ENCODE measurements at regions not wholly inside any gene's neighbourhood (a gene's known extent, or its start where the extent isn't known, plus 50 kb on each side); places are given as distances from the start of the nearest gene placed in this dataset. TPM values are rescaled to one million over a fixed set of nuclear protein-coding genes. Genes with fewer than 3 reads are reported as not detected.

- TF ChIP-seq, protein P1, sequence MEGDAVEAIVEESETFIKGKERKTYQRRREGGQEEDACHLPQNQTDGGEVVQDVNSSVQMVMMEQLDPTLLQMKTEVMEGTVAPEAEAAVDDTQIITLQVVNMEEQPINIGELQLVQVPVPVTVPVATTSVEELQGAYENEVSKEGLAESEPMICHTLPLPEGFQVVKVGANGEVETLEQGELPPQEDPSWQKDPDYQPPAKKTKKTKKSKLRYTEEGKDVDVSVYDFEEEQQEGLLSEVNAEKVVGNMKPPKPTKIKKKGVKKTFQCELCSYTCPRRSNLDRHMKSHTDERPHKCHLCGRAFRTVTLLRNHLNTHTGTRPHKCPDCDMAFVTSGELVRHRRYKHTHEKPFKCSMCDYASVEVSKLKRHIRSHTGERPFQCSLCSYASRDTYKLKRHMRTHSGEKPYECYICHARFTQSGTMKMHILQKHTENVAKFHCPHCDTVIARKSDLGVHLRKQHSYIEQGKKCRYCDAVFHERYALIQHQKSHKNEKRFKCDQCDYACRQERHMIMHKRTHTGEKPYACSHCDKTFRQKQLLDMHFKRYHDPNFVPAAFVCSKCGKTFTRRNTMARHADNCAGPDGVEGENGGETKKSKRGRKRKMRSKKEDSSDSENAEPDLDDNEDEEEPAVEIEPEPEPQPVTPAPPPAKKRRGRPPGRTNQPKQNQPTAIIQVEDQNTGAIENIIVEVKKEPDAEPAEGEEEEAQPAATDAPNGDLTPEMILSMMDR (IDR thresholded peaks at IDR 0.05; ENCODE audit: insufficient read depth, low read length), result no peak
- DNase-seq (ENCODE audit: low read depth), result no peak
- no peak overlapping the region for H3K4me3 ChIP-seq (ENCODE audit: low read depth, low read length)
Measured at GRCh38 chr1:193310564-193310963, 124.2 kb upstream of the B3GALT2 start.

DNA sequence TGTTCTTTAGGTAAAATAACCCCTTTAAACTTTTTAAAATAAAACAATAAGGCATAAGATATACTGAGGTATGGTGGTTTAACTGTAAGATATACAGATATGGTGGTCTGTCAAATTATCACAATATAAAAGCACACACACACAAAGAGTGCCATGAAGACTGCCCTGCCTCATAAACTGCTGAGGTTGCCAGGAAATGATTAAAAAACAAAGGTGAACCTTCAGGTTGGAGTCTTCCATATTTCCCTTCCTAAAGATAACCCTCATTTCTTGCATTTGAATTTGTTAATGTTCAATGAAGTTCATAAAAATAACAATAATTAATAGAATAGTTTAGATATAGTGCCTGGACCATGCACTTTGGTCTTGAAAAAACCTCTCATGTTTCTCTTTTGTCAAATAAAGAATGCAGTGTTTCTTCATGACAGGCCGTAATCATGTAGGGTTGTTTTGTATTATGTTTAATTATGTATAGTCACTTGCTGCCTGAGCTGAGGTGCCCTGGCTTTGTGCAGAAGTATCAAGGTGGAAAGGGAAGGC is 123.6 kb upstream of the B3GALT2 start:
- DNase-seq (ENCODE audit: low read depth), result no peak
- TF ChIP-seq, protein P1 (IDR thresholded peaks at IDR 0.05; ENCODE audit: insufficient read depth, low read length), result no peak
- H3K4me3 ChIP-seq (ENCODE audit: low read depth, low read length), result no peak overlapping the region

- TF ChIP-seq, protein P1 (IDR thresholded peaks at IDR 0.05; ENCODE audit: insufficient read depth, low read length), result no peak
- DNase-seq (ENCODE audit: low read depth), result peak; percentile 27
- H3K4me3 ChIP-seq (ENCODE audit: low read depth, low read length), result no peak overlapping the region
Measured at GRCh38 chr1:193308438-193308837, 122.0 kb upstream of the B3GALT2 start.

DNA sequence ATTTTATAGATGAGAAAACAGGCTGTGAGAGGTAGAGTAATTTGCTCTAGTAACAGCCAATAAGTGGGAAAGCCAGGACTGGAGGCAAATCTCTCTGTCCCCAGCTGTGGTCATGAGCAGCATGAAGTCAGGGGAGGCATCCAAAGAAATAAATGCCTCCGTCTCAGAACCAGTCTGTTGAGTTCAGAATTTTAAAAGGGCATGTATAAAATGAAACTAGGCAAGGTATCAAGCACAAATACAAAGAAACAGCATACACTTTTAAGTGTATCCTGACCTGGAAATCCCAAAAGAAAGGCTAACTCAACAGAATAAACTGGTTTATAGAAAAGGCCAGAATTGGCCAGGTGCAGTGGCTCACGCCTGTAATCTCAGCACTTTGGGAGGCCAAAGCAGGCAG is 120.0 kb upstream of the B3GALT2 start:
- no peak for DNase-seq (ENCODE audit: low read depth)
- TF ChIP-seq, protein P1 (IDR thresholded peaks at IDR 0.05; ENCODE audit: insufficient read depth, low read length), result no peak
- no peak overlapping the region for H3K4me3 ChIP-seq (ENCODE audit: low read depth, low read length)

Small RNAs in the stretch of these regions (small RNA-seq; reads per million reads assigned to genes)
- gene RNU6-983P, result not detected
